BJ (cell line): ENCODE measurements at regions not wholly inside any gene's neighbourhood (a gene's known extent, or its start where the extent isn't known, plus 50 kb on each side); places are given as distances from the start of the nearest gene placed in this dataset.

ENCODE experiments used
- CTCF ChIA-PET: fragments of 350-600 bp; formaldehyde crosslinking; extraction: SDS; loops from one replicate; lab custom pipeline; 2021; ENCODE audit warnings: antibody characterized with exemption, inconsistent platforms; lab: Yijun Ruan, JAX
- POLR2A ChIA-PET: fragments of 300-600 bp; sonication (Branson Sonifier 250); formaldehyde crosslinking; extraction: SDS; loops from one replicate; lab custom pipeline; 2021; ENCODE audit warnings: antibody characterized with exemption; lab: Charles Lee
- DNase-seq: peaks from one replicate; pipeline ENCODE4 v3.0.0-alpha.2; 2011; ENCODE audit warnings: low read depth
- H3K27me3 ChIP-seq: 2 replicates; pipeline ENCODE4 v1.6.0; 2011; ENCODE audit warnings: low read length; ENCODE audit not compliant: control insufficient read depth, insufficient read depth
- H3K36me3 ChIP-seq: 2 replicates; pipeline ENCODE4 v1.5.1; 2011; ENCODE audit warnings: low read length; ENCODE audit not compliant: control insufficient read depth, insufficient read depth
- H3K4me3 ChIP-seq: 2 replicates; pipeline ENCODE4 v1.5.1; 2011; ENCODE audit warnings: low read depth, mild to moderate bottlenecking, control low read depth, low read length
- CTCF ChIP-seq: IDR thresholded peaks from 2 replicates; pipeline ENCODE4 v1.5.1; 2011; ENCODE audit warnings: low read depth, mild to moderate bottlenecking, control low read depth, inconsistent platforms, low read length, moderate library complexity; ENCODE audit not compliant: insufficient read depth

GRCh38 chr21:20373031-20373430 lies 625.2 kb upstream of the NCAM2 start:
- DNase-seq, result no peak
- no peak for TF ChIP-seq CTCF
- ChIA-PET POLR2A (no interaction called here), CTCF (no interaction called here)
- Histone ChIP-seq H3K4me3 (no peak overlapping the region), H3K27me3 (no peaks in the 10 kb centered on the region), H3K36me3 (no peaks in the 10 kb centered on the region)

GRCh38 chr21:20377250-20377649 lies 621.0 kb upstream of the NCAM2 start:
- Histone ChIP-seq H3K27me3 (no peaks in the 10 kb centered on the region), H3K4me3 (no peak overlapping the region), H3K36me3 (no peaks in the 10 kb centered on the region)
- ChIA-PET POLR2A (no interaction called here), CTCF (no interaction called here)
- no peak for TF ChIP-seq CTCF
- no peak for DNase-seq

- Histone ChIP-seq H3K36me3 (no peaks in the 10 kb centered on the region), H3K27me3 (no peaks in the 10 kb centered on the region), H3K4me3 (no peak overlapping the region)
- DNase-seq, result no peak
- no peak for TF ChIP-seq CTCF
- ChIA-PET CTCF (no interaction called here), POLR2A (no interaction called here)
Observed at GRCh38 chr21:20388400-20388799, 609.8 kb upstream of the NCAM2 start.

- Histone ChIP-seq H3K27me3 (no peaks in the 10 kb centered on the region), H3K4me3 (no peak overlapping the region), H3K36me3 (no peaks in the 10 kb centered on the region)
- TF ChIP-seq CTCF, result no peak
- ChIA-PET POLR2A (no interaction called here), CTCF (no interaction called here)
- no peak for DNase-seq
Observed at GRCh38 chr21:20396798-20397197, 601.4 kb upstream of the NCAM2 start.

GRCh38 chr21:20404915-20405314 lies 593.3 kb upstream of the NCAM2 start:
- CTCF ChIA-PET, result no interaction called here
- DNase-seq, result no peak
- POLR2A ChIA-PET, result no interaction called here
- no peak for TF ChIP-seq CTCF
- H3K27me3 ChIP-seq, result no peaks in the 10 kb centered on the region
- no peak overlapping the region for H3K4me3 ChIP-seq
- no peaks in the 10 kb centered on the region for H3K36me3 ChIP-seq
